ENCODE measurements at regions not wholly inside any gene's neighbourhood (a gene's known extent, or its start where the extent isn't known, plus 50 kb on each side); places are given as distances from the start of the nearest gene placed in this dataset.

DNA sequence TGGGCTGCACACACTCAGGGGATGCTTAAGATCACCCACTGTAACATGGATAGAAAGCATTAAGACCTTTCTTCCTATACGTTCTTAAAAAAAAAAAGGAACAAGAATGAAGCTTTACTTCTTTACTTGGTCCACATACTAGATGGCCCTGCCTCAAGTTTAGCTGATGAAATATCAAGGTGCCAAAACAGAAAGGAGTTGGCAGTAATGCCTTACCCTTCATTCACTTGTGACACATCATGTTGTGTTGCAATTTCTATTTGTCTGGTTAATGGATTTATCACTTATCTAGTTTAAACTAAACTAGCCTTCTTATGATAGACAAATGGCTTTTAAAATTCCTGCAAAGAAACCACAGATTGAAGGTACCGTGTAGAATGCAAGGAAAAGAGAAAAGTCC is 720.3 kb downstream of the CCSER2 start:
- TF ChIP-seq, protein P1, sequence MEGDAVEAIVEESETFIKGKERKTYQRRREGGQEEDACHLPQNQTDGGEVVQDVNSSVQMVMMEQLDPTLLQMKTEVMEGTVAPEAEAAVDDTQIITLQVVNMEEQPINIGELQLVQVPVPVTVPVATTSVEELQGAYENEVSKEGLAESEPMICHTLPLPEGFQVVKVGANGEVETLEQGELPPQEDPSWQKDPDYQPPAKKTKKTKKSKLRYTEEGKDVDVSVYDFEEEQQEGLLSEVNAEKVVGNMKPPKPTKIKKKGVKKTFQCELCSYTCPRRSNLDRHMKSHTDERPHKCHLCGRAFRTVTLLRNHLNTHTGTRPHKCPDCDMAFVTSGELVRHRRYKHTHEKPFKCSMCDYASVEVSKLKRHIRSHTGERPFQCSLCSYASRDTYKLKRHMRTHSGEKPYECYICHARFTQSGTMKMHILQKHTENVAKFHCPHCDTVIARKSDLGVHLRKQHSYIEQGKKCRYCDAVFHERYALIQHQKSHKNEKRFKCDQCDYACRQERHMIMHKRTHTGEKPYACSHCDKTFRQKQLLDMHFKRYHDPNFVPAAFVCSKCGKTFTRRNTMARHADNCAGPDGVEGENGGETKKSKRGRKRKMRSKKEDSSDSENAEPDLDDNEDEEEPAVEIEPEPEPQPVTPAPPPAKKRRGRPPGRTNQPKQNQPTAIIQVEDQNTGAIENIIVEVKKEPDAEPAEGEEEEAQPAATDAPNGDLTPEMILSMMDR (IDR thresholded peaks at IDR 0.05), result no peak
- no peak for TF ChIP-seq POLR2A (IDR thresholded peaks at IDR 0.05)
- H3K9me3 ChIP-seq, result no peaks in the 10 kb centered on the region
- no peak overlapping the region for H3K4me3 ChIP-seq
- H3K36me3 ChIP-seq, result no peaks in the 10 kb centered on the region
- H3K27ac ChIP-seq, result no peak overlapping the region
- intact Hi-C loops (cut with DNase I), result no loop called here
- 54 to 66% methylated on average over 2 of the region's 2 CpGs for WGBS, 2 donors
- no peak for DNase-seq
- no peaks in the 10 kb centered on the region for H3K4me1 ChIP-seq
- no peaks in the 10 kb centered on the region for H3K27me3 ChIP-seq

DNA sequence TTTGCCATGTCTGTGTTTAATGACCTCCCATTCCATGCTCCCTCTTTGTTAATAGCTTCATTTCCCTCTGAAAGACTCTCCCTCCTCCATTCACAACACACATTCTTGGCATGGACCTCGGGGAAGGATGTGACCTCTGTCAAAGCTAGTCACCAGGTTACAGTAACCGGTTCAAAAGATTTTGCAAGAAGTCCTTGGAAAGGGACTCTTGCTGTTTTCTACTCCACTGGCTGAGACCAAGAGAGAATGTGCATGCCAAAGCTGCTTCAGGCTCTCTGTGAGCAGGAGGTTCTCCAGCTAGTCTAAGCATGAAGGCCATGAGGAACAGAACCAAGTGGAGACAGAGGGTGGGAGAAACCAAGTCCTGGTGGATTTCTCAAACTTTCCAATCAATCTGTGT is 732.6 kb downstream of the CCSER2 start:
- WGBS, 2 donors, result 48 to 55% methylated on average over 2 of the region's 2 CpGs
- intact Hi-C loops (cut with DNase I), result no loop called here
- Histone ChIP-seq H3K27ac (no peak overlapping the region), H3K36me3 (no peaks in the 10 kb centered on the region), H3K27me3 (no peaks in the 10 kb centered on the region), H3K4me3 (no peak overlapping the region), H3K9me3 (peaks cover 0 to 6% (median 0%) of the 10 kb centered on the region in 3 donors), H3K4me1 (no peaks in the 10 kb centered on the region)
- DNase-seq, result no peak
- TF ChIP-seq, protein P1 (IDR thresholded peaks at IDR 0.05), result no peak

DNA sequence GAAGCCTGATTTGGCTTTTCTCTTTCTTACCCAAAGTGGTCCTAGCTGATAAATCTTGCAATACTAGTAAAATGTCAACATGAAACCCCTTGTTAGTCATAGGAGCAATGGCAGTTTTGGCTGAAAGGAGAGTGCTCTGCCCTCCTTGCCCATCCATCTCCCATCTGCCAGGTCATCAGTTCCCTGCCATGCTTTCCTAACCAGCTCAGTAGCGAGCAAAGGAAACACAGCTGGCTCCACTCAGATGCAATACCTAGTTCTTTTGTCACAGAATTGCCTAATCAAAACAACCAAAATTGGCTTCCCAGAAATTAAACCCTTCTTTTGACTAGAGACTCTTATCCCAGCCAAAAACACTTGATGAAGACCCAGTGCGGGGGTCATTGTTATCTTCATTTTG is 733.0 kb downstream of the CCSER2 start:
- TF ChIP-seq, protein P1 (IDR thresholded peaks at IDR 0.05), result no peak
- no peak for TF ChIP-seq POLR2A (IDR thresholded peaks at IDR 0.05)
- 55 to 74% methylated on average over 2 of the region's 2 CpGs for WGBS, 2 donors
- Histone ChIP-seq H3K27ac (no peak overlapping the region), H3K36me3 (no peaks in the 10 kb centered on the region), H3K4me1 (no peaks in the 10 kb centered on the region), H3K9me3 (peaks cover 0 to 1% (median 0%) of the 10 kb centered on the region in 3 donors), H3K27me3 (no peaks in the 10 kb centered on the region), H3K4me3 (no peak overlapping the region)
- intact Hi-C loops (cut with DNase I), result no loop called here
- no peak for DNase-seq

DNA sequence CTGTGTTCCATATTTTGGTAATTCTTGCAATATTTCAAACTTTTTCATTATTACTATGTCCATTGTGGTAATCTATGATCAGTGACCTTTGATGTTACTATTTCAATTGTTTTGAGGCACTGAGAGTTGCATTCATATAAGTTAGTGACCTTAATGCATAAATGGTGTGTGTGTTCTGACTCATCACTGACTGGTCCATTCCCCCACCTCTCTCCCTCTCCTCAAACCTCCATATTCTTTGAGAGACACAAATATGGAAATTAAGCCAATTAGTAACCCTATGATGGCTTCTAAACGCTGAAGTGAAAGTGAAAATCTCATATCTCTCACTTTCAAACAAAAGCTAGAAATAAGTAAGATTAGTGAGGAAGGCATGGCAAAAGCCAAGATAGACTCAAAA is 739.6 kb downstream of the CCSER2 start:
- WGBS, 2 donors, result 42 to 65% methylated on average over 1 of the region's 1 CpG
- H3K4me1 ChIP-seq, result no peaks in the 10 kb centered on the region
- H3K27me3 ChIP-seq, result no peaks in the 10 kb centered on the region
- DNase-seq, result no peak
- H3K9me3 ChIP-seq, result no peaks in the 10 kb centered on the region
- no peaks in the 10 kb centered on the region for H3K36me3 ChIP-seq
- no peak overlapping the region for H3K4me3 ChIP-seq
- intact Hi-C loops (cut with DNase I), result no loop called here
- no peak overlapping the region for H3K27ac ChIP-seq
- TF ChIP-seq, protein P1 (IDR thresholded peaks at IDR 0.05), result no peak
- no peak for TF ChIP-seq POLR2A (IDR thresholded peaks at IDR 0.05)

DNA sequence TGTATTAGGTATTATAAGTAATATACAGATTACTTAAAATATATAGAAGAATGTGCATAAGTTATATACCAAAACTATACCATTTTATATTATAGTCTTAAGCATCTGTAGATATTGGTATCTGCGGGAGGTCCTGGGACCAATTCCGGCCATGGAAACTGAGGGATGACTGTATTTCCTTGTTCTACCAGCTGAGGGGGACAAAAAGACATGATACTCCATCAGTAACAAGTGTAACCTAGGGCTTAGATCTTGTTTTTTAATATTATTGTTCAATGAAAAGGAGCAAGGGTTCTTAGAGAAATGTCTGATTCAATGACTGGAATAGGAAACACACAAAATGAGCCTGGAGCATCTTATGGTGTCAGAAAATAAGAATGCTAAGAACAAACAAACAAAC is 752.5 kb downstream of the CCSER2 start:
- TF ChIP-seq, protein P1 (IDR thresholded peaks at IDR 0.05), result no peak
- no peak for TF ChIP-seq POLR2A (IDR thresholded peaks at IDR 0.05)
- no peak overlapping the region for H3K27ac ChIP-seq
- H3K4me1 ChIP-seq, result no peaks in the 10 kb centered on the region
- H3K9me3 ChIP-seq, result no peaks in the 10 kb centered on the region
- DNase-seq, result no peak
- no peak overlapping the region for H3K4me3 ChIP-seq
- H3K27me3 ChIP-seq, result no peaks in the 10 kb centered on the region
- intact Hi-C loops (cut with DNase I), result no loop called here
- H3K36me3 ChIP-seq, result no peaks in the 10 kb centered on the region
- 72 to 74% methylated on average over 2 of the region's 2 CpGs for WGBS, 2 donors
